GM12892 (cell line): ENCODE measurements at regions not wholly inside any gene's neighbourhood (a gene's known extent, or its start where the extent isn't known, plus 50 kb on each side); places are given as distances from the start of the nearest gene placed in this dataset.

ENCODE experiments used
- POLR2A ChIP-seq: IDR thresholded peaks from 2 replicates; pipeline ENCODE4 v1.6.1; 2011; ENCODE audit warnings: low read depth, low read length, control low read depth
- POLR2AphosphoS5 ChIP-seq: IDR thresholded peaks from 2 replicates; pipeline ENCODE4 v1.6.1; 2011; ENCODE audit warnings: low read depth, low read length, control low read depth
- TAF1 ChIP-seq: IDR thresholded peaks from 2 replicates; pipeline ENCODE4 v1.6.1; 2011; ENCODE audit warnings: low read depth, mild to moderate bottlenecking, control low read depth, low read length, borderline replicate concordance

DNA sequence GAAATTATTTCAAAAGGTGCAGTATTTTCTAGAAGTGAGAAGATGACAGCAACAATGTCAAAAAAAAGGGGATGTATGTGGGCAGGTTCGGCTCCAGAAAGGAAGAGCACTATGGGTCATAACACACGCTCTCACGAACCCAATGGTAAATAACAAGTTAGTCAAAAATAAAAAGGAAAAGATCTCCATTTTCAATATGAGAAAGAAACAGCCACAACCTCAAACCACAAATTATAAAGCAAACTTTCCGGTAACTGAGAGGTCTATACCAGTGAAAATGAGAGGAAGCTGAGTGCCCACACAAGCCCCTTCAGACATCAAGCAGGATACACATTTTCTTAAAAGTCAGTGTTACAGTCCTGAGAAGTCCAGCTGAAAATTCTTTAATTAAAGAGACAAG is 398.5 kb upstream of the RPS23 start:
- TF ChIP-seq POLR2AphosphoS5 (no peak), POLR2A (no peak), TAF1 (no peak)
